ENCODE measurements at regions not wholly inside any gene's neighbourhood (a gene's known extent, or its start where the extent isn't known, plus 50 kb on each side); places are given as distances from the start of the nearest gene placed in this dataset.

- no peak overlapping the region for H3K4me3 ChIP-seq
- no peak for DNase-seq (ENCODE audit: low spot score)
- no peak for TF ChIP-seq CTCF (IDR thresholded peaks at IDR 0.05)
- no peak overlapping the region for H3K27ac ChIP-seq
Observed at GRCh38 chr5:167171056-167171455, 1120.4 kb upstream of the WWC1 start.

- Histone ChIP-seq H3K27ac (no peak overlapping the region), H3K4me3 (no peak overlapping the region)
- TF ChIP-seq CTCF (IDR thresholded peaks at IDR 0.05): no peak
- DNase-seq (ENCODE audit: low spot score): no peak
Observed at GRCh38 chr5:167177736-167178135, 1113.7 kb upstream of the WWC1 start.

- no peak for TF ChIP-seq CTCF (IDR thresholded peaks at IDR 0.05)
- DNase-seq (ENCODE audit: low spot score): no peak
- H3K27ac ChIP-seq: no peak overlapping the region
- no peak overlapping the region for H3K4me3 ChIP-seq
Observed at GRCh38 chr5:167180906-167181305, 1110.5 kb upstream of the WWC1 start.

- no peak overlapping the region for H3K4me3 ChIP-seq
- H3K27ac ChIP-seq: no peak overlapping the region
- no peak for DNase-seq (ENCODE audit: low spot score)
- TF ChIP-seq CTCF (IDR thresholded peaks at IDR 0.05): no peak
Observed at GRCh38 chr5:167205881-167206280, 1085.6 kb upstream of the WWC1 start.

- TF ChIP-seq CTCF (IDR thresholded peaks at IDR 0.05): no peak
- Histone ChIP-seq H3K27ac (no peak overlapping the region), H3K4me3 (no peak overlapping the region)
- DNase-seq (ENCODE audit: low spot score): no peak
Observed at GRCh38 chr5:167207081-167207480, 1084.4 kb upstream of the WWC1 start.

- H3K4me3 ChIP-seq: no peak overlapping the region
- no peak for TF ChIP-seq CTCF (IDR thresholded peaks at IDR 0.05)
- DNase-seq (ENCODE audit: low spot score): no peak
Observed at GRCh38 chr5:167208911-167209310, 1082.5 kb upstream of the WWC1 start.

GRCh38 chr5:167217097-167217743 is 1074.2 kb upstream of the WWC1 start:
- no peak overlapping the region for H3K4me3 ChIP-seq
- no peak for DNase-seq (ENCODE audit: low spot score)
- H3K27ac ChIP-seq: no peak overlapping the region
- TF ChIP-seq CTCF (IDR thresholded peaks at IDR 0.05): no peak

More at GRCh38 chr5:167208911-167209310, 1082.5 kb upstream of the WWC1 start:
- no peak overlapping the region for H3K27ac ChIP-seq
